Mononuclear cell (primary cell): ENCODE measurements at regions not wholly inside any gene's neighbourhood (a gene's known extent, or its start where the extent isn't known, plus 50 kb on each side); places are given as distances from the start of the nearest gene placed in this dataset.
"Not testable (repeated sequence)": the region's sequence is repeated elsewhere in the genome, so short reads cannot be mapped to it uniquely, and the experiment has no call there.

Source experiments
- H3K27me3 ChIP-seq: 2 replicates; pipeline ENCODE4 v1.6.0; 2011; ENCODE audit warnings: low read length, control low read depth; ENCODE audit not compliant: insufficient read depth
- H3K4me1 ChIP-seq: 2 replicates; pipeline ENCODE4 v1.5.1; 2011; ENCODE audit warnings: mild to moderate bottlenecking, low read length, control low read depth; ENCODE audit not compliant: insufficient read depth
- H3K4me3 ChIP-seq: 2 replicates; pipeline ENCODE4 v1.5.1; 2011; ENCODE audit warnings: mild to moderate bottlenecking, low read length, moderate library complexity
- H3K9me3 ChIP-seq: 2 replicates; pipeline ENCODE4 v1.5.1; 2011; ENCODE audit warnings: low read depth, mild to moderate bottlenecking, control low read depth, low read length

GRCh38 chr6:27812805-27813492 is 99.2 kb downstream of the OR2B2 start:
- Histone ChIP-seq H3K4me3 (no peak overlapping the region), H3K9me3 (no peaks in the 10 kb centered on the region), H3K4me1 (peaks cover 42% of the 10 kb centered on the region)

GRCh38 chr6:27812078-27812804 is 100.0 kb downstream of the OR2B2 start:
- H3K4me1 ChIP-seq: peaks cover 44% of the 10 kb centered on the region
- no peaks in the 10 kb centered on the region for H3K27me3 ChIP-seq
- no peaks in the 10 kb centered on the region for H3K9me3 ChIP-seq

More at GRCh38 chr6:27812805-27813492, 99.2 kb downstream of the OR2B2 start:
- H3K27me3 ChIP-seq: no peaks in the 10 kb centered on the region

GRCh38 chr6:27811451-27811772 is 100.8 kb downstream of the OR2B2 start:
- Histone ChIP-seq H3K4me1 (peaks cover 53% of the 10 kb centered on the region), H3K27me3 (no peaks in the 10 kb centered on the region), H3K9me3 (no peaks in the 10 kb centered on the region), H3K4me3 (no peak overlapping the region)

More at GRCh38 chr6:27812078-27812804, 100.0 kb downstream of the OR2B2 start:
- H3K4me3 ChIP-seq: no peak overlapping the region

- peak overlapping the region; percentile 45 for H3K4me3 ChIP-seq
- peaks cover 51% of the 10 kb centered on the region for H3K4me1 ChIP-seq
- H3K9me3 ChIP-seq: no peaks in the 10 kb centered on the region
These were observed 101.3 kb downstream of the OR2B2 start for GRCh38 chr6:27810768-27811450.

GRCh38 chr6:27809939-27810767 is 102.0 kb downstream of the OR2B2 start:
- Histone ChIP-seq H3K9me3 (no peaks in the 10 kb centered on the region), H3K4me3 (peak overlapping the region; percentile 45), H3K27me3 (no peaks in the 10 kb centered on the region), H3K4me1 (peaks cover 43% of the 10 kb centered on the region)

More at GRCh38 chr6:27810768-27811450, 101.3 kb downstream of the OR2B2 start:
- no peaks in the 10 kb centered on the region for H3K27me3 ChIP-seq

- Histone ChIP-seq H3K27me3 (no peaks in the 10 kb centered on the region), H3K9me3 (no peaks in the 10 kb centered on the region), H3K4me3 (peak overlapping the region; percentile 45), H3K4me1 (peaks cover 41% of the 10 kb centered on the region)
These were observed 102.9 kb downstream of the OR2B2 start for GRCh38 chr6:27809067-27809938.

GRCh38 chr6:27808242-27809066 is 103.7 kb downstream of the OR2B2 start:
- Histone ChIP-seq H3K4me3 (peak overlapping the region; percentile 56), H3K4me1 (peaks cover 34% of the 10 kb centered on the region)
- H3K9me3 ChIP-seq, H3K27me3 ChIP-seq: not testable (repeated sequence)

- peak overlapping the region; percentile 56 for H3K4me3 ChIP-seq
- H3K9me3 ChIP-seq, H3K27me3 ChIP-seq: not testable (repeated sequence)
- H3K4me1 ChIP-seq: peaks cover 34% of the 10 kb centered on the region
These were observed 104.6 kb downstream of the OR2B2 start for GRCh38 chr6:27807441-27808241.

- Histone ChIP-seq H3K9me3 (no peaks in the 10 kb centered on the region), H3K4me1 (peaks cover 34% of the 10 kb centered on the region), H3K27me3 (no peaks in the 10 kb centered on the region), H3K4me3 (peak overlapping the region; percentile 56)
These were observed 105.2 kb downstream of the OR2B2 start for GRCh38 chr6:27806981-27807440.

GRCh38 chr6:27805347-27805746 is 106.8 kb downstream of the OR2B2 start:
- peaks cover 22% of the 10 kb centered on the region for H3K4me1 ChIP-seq
- H3K27me3 ChIP-seq: no peaks in the 10 kb centered on the region
- H3K9me3 ChIP-seq: no peaks in the 10 kb centered on the region
- no peak overlapping the region for H3K4me3 ChIP-seq

GRCh38 chr6:27804851-27805250 is 107.3 kb downstream of the OR2B2 start:
- Histone ChIP-seq H3K4me3 (no peak overlapping the region), H3K4me1 (peaks cover 20% of the 10 kb centered on the region), H3K9me3 (no peaks in the 10 kb centered on the region), H3K27me3 (no peaks in the 10 kb centered on the region)

- Histone ChIP-seq H3K9me3 (no peaks in the 10 kb centered on the region), H3K4me3 (no peak overlapping the region), H3K4me1 (no peaks in the 10 kb centered on the region), H3K27me3 (no peaks in the 10 kb centered on the region)
These were observed 111.3 kb downstream of the OR2B2 start for GRCh38 chr6:27800731-27801373.
